ENCODE measurements at regions not wholly inside any gene's neighbourhood (a gene's known extent, or its start where the extent isn't known, plus 50 kb on each side); places are given as distances from the start of the nearest gene placed in this dataset.
"Not testable (repeated sequence)": the region's sequence is repeated elsewhere in the genome, so short reads cannot be mapped to it uniquely, and the experiment has no call there.

DNA sequence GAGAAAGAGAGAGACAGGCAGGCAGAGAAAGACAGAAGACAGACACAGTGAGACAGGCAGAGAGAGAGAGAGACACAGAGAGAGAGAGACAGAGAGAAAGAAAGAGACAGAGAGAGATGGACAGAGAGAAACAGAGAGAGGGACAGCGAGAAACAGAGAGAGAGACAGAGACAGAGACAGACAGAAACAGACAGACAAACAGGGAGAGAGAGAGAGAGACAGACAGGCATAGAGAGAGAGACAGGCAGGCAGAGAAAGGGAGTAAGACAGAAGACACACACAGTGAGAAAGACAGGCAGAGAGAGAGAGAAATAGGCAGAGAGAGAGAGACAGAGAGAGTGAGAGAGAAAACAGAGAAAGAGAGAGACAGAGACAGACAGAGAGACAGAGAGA, 105.3 kb upstream of the ANKRD30BL start:
- no peak overlapping the region for H3K4me3 ChIP-seq (ENCODE audit: low read length)
- TF ChIP-seq, protein P1, sequence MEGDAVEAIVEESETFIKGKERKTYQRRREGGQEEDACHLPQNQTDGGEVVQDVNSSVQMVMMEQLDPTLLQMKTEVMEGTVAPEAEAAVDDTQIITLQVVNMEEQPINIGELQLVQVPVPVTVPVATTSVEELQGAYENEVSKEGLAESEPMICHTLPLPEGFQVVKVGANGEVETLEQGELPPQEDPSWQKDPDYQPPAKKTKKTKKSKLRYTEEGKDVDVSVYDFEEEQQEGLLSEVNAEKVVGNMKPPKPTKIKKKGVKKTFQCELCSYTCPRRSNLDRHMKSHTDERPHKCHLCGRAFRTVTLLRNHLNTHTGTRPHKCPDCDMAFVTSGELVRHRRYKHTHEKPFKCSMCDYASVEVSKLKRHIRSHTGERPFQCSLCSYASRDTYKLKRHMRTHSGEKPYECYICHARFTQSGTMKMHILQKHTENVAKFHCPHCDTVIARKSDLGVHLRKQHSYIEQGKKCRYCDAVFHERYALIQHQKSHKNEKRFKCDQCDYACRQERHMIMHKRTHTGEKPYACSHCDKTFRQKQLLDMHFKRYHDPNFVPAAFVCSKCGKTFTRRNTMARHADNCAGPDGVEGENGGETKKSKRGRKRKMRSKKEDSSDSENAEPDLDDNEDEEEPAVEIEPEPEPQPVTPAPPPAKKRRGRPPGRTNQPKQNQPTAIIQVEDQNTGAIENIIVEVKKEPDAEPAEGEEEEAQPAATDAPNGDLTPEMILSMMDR (conservative IDR thresholded peaks at IDR 0.05; ENCODE audit: low read length) = no peak
- DNase-seq (ENCODE audit: low read depth) = no peak

DNA sequence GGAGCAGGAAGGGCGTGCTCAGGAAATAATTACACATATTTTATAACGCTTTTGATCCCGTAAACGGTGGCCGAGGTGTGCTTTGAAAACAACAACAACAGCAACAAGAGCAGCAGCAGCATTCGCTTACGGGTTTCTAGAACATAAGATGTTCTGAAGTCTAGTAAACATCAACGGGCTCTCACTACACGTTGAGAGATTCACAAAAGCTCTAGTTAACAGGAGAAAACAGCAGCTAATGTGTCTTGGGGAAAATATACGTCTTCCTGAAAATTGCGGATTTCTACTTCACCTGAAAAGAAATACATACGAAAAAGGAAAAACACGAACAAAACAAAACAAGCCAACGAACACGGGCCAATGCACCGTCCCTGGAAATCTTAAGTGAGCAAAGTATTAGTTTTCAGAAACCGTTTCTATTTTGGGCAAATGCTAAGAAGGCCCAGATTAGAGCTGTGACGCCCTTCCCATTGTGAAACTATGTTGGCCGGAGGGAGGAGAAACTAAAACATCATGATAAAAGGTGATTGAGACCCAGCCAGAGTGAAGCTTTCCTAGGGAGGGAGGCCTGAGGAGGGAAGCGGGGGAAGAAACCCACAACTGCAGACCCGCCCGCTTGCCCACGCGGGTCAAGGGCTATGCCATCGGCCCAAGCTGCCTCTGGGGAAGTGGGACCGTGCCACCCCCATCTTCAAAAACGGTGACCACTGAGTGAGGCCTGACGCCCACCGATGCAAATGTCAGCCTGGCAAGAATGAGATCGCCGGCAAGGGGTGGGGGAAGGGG, 105.9 kb upstream of the ANKRD30BL start:
- H3K4me3 ChIP-seq (ENCODE audit: low read length) = peak overlapping the region; percentile 29
- DNase-seq (ENCODE audit: low read depth) = peak; percentile 25

DNA sequence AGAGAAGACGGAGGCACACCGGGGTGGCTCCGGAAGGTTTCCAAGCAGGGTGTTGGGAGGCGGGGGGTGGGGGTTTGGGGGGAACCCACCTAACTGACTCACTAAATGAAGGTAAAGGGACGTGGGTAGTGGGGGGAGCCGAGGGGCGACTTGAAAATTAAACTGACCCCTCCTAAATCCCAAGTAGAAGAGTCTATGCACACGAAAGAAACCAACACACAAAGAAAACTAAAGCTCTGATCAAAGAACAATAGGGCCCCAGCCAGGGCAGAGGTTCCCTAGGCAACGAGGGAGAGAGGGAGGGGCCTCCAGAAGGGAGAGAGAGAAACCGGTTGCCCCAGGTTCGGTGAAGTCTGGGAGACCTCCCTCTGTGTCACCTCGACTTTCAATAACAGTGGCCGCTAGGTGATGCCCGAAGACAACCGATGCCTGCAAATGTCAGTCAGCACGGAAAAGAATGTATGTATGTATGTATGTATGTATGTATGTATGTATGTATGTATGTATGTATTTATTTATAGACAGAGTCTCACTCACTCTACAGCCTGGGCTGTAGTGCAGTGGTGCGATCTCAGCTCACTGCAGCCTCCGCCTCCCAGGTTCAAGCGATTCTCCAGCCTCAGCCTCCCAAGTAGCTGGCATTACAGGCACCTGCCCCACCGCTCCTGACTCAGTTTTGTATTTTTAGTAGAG, 106.7 kb upstream of the ANKRD30BL start:
- H3K4me3 ChIP-seq (ENCODE audit: low read length) = peak overlapping the region; percentile 41
- TF ChIP-seq, protein P1 (conservative IDR thresholded peaks at IDR 0.05; ENCODE audit: low read length) = peak; percentile 48
- peak; percentile 20 for DNase-seq (ENCODE audit: low read depth)

DNA sequence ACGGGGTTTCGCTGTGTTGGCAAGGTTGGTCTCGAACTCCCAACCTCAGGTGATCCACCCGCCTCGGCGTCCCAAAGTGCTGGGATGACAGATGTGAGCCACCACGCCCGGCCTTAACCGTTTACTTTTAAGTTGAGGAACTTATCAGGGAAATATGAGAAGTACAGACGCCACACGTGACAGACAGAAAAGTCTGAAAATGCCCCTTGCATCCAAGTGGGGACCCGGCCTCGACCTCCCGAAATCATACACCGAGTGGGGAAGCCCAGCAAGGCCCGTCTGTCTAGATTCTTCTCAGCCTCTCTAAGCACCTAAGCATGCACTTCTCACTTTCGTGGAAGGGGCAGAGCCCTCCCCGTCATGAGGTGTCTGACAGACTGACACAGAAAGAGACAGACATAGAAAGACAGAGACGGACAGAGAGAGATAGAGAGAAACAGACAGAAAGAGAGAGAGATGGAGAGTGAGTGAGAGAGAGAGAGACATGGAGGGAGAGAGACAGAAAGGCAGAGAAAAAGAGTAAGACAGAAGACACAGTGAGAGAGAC, 107.3 kb upstream of the ANKRD30BL start:
- TF ChIP-seq, protein P1 (conservative IDR thresholded peaks at IDR 0.05; ENCODE audit: low read length) = no peak
- H3K4me3 ChIP-seq (ENCODE audit: low read length) = no peak overlapping the region
- DNase-seq (ENCODE audit: low read depth) = no peak

DNA sequence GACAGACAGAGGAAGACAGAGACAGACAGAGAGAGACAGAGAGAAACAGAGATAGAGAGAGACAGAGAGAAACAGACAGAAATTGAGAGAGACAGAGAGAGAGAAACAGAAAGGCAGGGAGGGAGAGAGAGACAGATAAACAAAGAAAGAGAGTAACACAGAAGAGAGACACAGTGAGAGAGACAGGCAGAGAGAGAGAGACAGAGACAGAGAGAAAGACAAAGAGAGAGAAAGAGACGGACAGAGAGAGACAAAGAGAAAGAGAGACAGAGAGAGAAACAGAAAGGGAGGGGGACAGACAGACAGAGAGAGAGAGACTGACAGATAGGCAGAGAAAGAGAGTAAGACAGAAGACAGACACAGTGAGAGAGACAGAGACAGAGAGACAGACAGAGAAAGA, 108.5 kb upstream of the ANKRD30BL start:
- TF ChIP-seq, protein P1 (conservative IDR thresholded peaks at IDR 0.05; ENCODE audit: low read length) = no peak
- no peak for DNase-seq (ENCODE audit: low read depth)
- H3K4me3 ChIP-seq (ENCODE audit: low read length) = no peak overlapping the region

DNA sequence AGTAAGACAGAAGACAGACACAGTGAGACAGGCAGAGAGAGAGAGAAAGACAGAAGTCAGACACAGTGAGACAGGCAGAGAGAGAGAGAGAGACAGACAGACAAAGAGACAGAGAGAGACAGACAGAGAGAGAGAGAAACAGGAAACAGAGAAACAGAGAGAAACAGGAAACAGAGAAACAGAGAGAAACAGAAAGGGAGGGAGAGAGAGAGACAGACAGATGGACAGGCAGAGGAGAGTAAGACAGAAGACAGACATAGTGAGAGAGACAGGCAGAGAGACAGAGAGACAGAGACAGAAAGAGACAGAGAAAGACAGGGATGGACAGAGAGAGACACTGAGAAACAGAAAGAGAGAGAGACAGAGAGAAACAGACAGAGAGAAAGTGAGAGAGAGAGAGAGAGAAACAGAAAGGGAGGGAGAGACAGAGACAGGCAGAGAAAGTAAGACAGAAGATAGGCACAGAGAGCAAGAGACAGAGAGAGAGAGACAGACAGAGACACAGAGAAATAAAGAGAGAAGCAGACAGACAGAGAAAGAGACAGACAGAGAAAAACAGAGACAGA, 109.3 kb upstream of the ANKRD30BL start:
- no peak for DNase-seq (ENCODE audit: low read depth)
- TF ChIP-seq, protein P1 (conservative IDR thresholded peaks at IDR 0.05; ENCODE audit: low read length) = no peak
- H3K4me3 ChIP-seq (ENCODE audit: low read length) = no peak overlapping the region

DNA sequence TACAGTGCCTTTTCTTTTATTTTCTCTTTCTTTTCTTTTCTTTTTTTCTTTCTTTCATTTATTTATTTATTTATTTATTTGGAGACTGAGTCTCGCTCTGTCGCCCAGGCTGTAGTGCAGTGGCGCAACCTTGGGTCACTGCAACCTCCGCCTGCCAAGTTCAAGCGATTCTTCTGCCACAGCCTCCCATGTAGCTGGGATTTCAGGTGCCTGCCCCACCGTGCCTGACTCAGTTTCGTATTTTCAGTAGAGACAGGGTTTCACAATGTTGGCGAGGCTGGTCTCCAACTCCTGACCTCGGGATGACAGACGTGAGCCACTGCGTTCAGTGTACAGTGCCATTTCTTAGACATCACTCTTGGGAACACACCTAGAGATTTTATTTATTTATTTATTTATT, 110.0 kb upstream of the ANKRD30BL start:
- not testable (repeated sequence) for DNase-seq (ENCODE audit: low read depth); H3K4me3 ChIP-seq (ENCODE audit: low read length)

DNA sequence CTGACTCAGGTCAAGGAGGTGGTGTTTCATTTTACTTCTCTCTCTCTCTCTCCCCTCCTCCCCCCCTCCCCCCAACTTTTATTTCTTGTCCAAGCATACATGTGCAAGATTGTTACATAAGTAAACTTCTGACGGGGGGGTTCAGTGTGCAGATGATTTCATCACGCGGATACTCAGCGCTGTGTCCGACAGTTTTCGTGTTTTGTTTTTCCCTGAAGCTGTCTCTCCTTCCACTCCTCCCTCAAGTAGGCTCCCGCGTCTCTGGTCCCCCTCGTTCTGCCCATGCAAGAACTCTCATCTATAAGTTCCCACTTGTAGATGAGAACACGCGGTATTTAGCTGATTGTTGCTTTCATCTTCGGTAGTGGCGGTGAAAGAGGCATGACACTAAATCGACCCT, 111.0 kb upstream of the ANKRD30BL start:
- DNase-seq (ENCODE audit: low read depth) = no peak
- H3K4me3 ChIP-seq (ENCODE audit: low read length) = no peak overlapping the region
- TF ChIP-seq, protein P1 (conservative IDR thresholded peaks at IDR 0.05; ENCODE audit: low read length) = no peak

DNA sequence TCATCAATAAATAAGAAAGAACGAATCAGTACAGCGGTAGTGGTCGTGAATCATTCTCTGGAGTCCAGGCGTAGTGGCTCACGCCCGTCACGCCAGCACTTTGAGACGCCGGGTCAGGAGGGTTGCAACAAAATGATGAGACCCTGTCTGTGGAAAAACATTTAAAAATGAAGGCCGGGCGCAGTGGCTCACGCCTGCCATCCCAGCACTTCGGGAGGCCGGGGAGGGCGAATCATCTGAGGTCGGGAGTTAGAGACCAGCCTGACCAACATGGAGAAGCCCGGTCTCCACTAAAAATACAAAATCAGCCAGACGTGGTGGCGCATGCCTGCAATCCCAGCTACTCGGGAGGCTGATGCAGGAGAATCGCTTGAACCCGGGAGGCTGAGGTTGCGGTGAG, 111.8 kb upstream of the ANKRD30BL start:
- not testable (repeated sequence) for H3K4me3 ChIP-seq (ENCODE audit: low read length); DNase-seq (ENCODE audit: low read depth)
